ENCODE measurements at regions not wholly inside any gene's neighbourhood (a gene's known extent, or its start where the extent isn't known, plus 50 kb on each side); places are given as distances from the start of the nearest gene placed in this dataset.

DNA sequence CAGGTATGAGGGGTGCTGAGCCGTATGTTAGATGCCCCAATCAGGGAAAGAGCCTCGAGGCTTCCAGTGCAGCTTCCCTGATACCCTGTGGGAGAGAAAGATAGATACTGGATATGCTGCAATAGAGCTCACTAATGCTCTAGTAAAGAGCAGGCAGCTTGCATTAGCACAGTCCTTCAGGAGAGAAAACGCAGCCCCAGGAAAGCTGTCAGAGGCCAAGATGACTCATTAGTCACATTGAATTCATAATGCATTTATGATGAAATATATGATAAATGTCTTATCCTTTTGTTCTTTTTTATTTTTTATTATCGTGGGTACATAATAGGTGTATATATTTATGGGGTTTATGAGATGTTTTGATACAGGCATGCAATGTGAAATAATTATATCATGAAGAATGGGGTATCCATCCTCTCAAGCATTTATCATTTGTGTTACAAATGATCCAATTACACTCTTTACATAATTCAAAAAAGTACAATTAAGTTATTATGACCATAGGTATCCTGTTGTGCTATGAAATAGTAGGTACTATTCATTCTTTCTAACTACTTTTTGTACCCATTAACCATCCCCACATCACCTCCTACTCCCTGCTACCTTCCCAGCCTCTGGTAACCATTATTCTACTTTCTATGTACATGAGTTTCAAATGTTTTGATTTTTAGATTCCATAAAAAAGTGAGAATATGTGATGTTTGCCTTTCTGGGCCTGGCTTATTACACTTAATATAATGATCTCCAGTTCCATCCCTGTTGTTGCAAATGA is 94.5 kb upstream of the TOP3B start:
- Mint-ChIP-seq H3K36me3 (no peaks in the 10 kb centered on the region), H3K4me1 (ENCODE audit: unreplicated experiment) (no peaks in the 10 kb centered on the region), H3K27me3 (peaks cover 68% of the 10 kb centered on the region), H3K4me3 (no peak overlapping the region), H3K27ac (no peak overlapping the region), H3K9me3 (no peaks in the 10 kb centered on the region)
- TF ChIP-seq, protein P1, sequence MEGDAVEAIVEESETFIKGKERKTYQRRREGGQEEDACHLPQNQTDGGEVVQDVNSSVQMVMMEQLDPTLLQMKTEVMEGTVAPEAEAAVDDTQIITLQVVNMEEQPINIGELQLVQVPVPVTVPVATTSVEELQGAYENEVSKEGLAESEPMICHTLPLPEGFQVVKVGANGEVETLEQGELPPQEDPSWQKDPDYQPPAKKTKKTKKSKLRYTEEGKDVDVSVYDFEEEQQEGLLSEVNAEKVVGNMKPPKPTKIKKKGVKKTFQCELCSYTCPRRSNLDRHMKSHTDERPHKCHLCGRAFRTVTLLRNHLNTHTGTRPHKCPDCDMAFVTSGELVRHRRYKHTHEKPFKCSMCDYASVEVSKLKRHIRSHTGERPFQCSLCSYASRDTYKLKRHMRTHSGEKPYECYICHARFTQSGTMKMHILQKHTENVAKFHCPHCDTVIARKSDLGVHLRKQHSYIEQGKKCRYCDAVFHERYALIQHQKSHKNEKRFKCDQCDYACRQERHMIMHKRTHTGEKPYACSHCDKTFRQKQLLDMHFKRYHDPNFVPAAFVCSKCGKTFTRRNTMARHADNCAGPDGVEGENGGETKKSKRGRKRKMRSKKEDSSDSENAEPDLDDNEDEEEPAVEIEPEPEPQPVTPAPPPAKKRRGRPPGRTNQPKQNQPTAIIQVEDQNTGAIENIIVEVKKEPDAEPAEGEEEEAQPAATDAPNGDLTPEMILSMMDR (conservative IDR thresholded peaks at IDR 0.05): no peak
- DNase-seq (ENCODE audit: extremely low spot score, unreplicated experiment): no peak

DNA sequence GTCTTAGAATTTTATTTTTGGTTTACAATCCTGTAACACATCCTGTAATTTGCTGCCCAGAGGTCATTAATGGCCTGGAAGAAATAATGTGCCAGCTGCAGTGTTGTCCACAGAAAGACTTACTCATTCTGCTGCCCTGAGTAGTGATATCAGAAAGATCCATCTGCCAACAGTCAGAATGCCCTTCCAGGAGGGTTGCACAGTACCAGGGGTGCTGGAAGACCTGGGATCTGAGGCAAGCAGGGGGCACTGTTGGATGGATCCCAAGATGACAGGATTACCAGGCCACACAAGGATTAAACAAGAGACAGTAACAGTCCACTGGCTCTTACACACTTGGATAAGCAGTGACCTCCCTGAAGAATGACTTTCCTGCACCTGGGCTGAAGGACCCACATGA is 93.8 kb upstream of the TOP3B start:
- TF ChIP-seq, protein P1 (conservative IDR thresholded peaks at IDR 0.05): no peak
- H3K27ac Mint-ChIP-seq: no peak overlapping the region

DNA sequence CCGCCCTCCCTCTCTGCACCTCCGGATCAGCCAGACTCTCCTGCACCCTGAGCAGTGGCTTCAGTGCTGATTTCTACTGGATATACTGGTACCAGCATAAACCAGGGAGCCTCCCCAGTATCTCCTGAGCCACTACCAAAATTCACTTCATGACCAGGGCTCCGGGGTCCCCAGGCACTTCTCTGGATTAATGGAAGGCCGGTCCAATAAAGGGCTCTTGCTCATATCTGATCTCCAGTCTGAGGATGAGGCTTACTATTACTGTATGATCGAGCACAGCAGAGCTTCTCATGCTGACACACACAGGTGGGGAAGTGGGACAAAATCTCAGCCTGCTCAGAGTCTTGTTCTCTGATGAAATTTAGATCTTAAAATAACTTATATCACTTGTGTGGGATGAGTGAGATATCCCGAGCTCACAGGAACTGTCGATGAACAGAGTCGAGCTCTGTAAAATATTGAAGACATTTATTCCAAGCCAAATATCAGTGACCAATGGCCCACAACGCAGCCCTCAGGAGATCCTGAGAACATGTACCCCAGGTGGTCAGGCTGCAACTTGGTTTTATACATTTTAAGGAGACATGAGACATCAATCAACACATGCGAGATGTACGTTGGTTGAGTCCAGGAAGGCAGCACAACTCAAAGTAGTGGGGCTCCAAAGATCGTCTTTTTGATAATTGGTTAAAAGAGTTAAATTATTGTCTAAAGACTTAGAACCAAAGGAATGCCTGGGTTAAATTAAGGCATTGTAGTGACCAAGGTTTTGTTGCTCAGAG is 93.0 kb upstream of the TOP3B start:
- Mint-ChIP-seq H3K4me3 (no peak overlapping the region), H3K36me3 (no peaks in the 10 kb centered on the region), H3K4me1 (ENCODE audit: unreplicated experiment) (no peaks in the 10 kb centered on the region), H3K27me3 (peaks cover 61% of the 10 kb centered on the region), H3K27ac (no peak overlapping the region), H3K9me3 (no peaks in the 10 kb centered on the region)
- TF ChIP-seq, protein P1 (conservative IDR thresholded peaks at IDR 0.05): no peak
- DNase-seq (ENCODE audit: extremely low spot score, unreplicated experiment): no peak

More for the DNA sequence above, 93.8 kb upstream of the TOP3B start:
- Mint-ChIP-seq H3K36me3 (no peaks in the 10 kb centered on the region), H3K27me3 (peaks cover 62% of the 10 kb centered on the region), H3K9me3 (no peaks in the 10 kb centered on the region), H3K4me3 (no peak overlapping the region), H3K4me1 (ENCODE audit: unreplicated experiment) (no peaks in the 10 kb centered on the region)
- no peak for DNase-seq (ENCODE audit: extremely low spot score, unreplicated experiment)

DNA sequence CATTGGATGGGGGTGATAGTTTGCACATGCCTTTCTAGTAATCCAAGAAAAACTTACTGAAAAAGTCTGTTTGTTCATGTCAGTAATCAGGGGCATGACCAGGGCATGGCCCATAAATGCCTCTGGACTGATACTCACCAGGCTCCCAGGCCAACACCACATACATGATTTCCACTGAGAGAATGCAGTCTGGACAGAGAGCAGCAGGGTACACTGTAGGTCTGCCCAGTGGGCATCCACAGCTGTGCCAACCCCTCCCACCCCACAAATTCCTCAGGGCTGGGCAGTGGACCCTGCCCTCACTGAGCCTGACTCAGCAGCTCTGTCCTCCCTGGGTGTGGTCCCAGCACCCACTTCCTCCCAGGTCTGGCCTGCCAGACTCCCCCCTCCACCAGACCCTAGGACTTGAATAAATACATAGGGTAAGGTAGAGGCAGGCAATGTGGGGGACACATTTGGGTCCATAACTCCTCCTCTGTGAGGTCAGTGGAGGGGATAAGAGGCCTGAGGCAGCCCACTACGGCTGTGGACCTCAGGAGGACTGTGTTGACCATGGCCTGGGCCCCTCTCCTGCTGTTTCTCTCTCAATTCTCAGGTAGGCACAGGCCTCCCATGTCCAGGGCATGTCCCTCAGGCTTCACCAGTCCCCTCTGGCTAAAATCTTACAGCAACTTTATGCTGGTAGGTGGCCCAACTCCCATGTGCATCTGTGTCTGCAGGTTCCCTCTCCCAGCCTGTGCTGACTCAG is 92.2 kb upstream of the TOP3B start:
- Mint-ChIP-seq H3K4me1 (ENCODE audit: unreplicated experiment) (no peaks in the 10 kb centered on the region), H3K27me3 (peaks cover 62% of the 10 kb centered on the region), H3K36me3 (no peaks in the 10 kb centered on the region), H3K4me3 (no peak overlapping the region), H3K9me3 (no peaks in the 10 kb centered on the region), H3K27ac (no peak overlapping the region)
- no peak for DNase-seq (ENCODE audit: extremely low spot score, unreplicated experiment)
- TF ChIP-seq, protein P1 (conservative IDR thresholded peaks at IDR 0.05): no peak

DNA sequence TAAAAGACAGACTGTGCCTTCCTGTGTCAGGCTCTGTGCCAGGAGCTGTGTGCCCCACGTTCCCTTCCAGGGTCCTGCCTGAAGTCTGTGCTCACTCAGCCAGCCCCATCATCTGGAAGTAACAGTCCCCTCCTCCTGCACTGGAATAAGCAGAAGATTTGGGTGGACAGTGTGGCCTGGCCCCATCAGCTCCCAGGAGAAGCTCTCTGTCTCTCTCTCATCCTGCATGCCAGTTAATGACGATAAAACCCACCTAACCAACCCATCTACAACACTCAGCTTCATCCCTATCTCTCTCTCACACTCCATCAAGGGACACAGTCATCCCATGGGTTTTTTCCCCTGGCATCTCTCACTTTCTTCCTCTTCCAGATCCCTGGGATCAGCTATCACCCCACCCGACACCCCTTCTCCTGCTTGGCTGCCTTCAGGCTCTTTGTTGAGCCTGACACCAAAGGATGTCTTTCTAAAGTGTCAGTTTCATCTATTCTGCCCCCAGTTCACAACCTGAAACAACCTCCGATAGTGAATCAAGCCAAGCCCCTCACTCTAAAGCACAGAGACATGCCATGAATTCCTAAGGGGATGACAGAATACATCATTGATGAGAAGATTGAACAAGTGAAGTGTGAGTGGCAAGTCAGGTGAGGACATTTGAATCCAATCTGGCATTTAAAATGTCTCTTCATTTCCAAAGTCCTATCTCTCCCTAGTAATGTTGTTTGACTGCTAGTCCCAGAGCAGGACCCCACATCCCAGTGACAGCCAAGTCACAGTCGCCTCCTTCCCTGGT is 91.4 kb upstream of the TOP3B start:
- no peak overlapping the region for H3K27ac Mint-ChIP-seq
- peaks cover 67% of the 10 kb centered on the region for H3K27me3 Mint-ChIP-seq
- TF ChIP-seq, protein P1 (conservative IDR thresholded peaks at IDR 0.05): no peak
- H3K4me3 Mint-ChIP-seq: no peak overlapping the region
- H3K9me3 Mint-ChIP-seq: no peaks in the 10 kb centered on the region
- no peaks in the 10 kb centered on the region for H3K36me3 Mint-ChIP-seq
- DNase-seq (ENCODE audit: extremely low spot score, unreplicated experiment): no peak
- H3K4me1 Mint-ChIP-seq (ENCODE audit: unreplicated experiment): no peaks in the 10 kb centered on the region

All from type B pancreatic cell (in vitro differentiated cells).